H1 (cell line): ENCODE measurements at regions not wholly inside any gene's neighbourhood (a gene's known extent, or its start where the extent isn't known, plus 50 kb on each side); places are given as distances from the start of the nearest gene placed in this dataset.

ENCODE experiments used
- CTCF ChIA-PET: fragments of 300-600 bp; sonication (Branson Sonifier 250); formaldehyde crosslinking; loops from one replicate; lab custom pipeline; 2021; ENCODE audit not compliant: partially characterized antibody; lab: Charles Lee
- POLR2A ChIA-PET: fragments of 300-600 bp; sonication (Branson Sonifier 250); formaldehyde crosslinking; loops from one replicate; lab custom pipeline; 2021; ENCODE audit warnings: inconsistent platforms; ENCODE audit not compliant: partially characterized antibody; lab: Charles Lee
- DNase-seq, 2 experiments: peaks; one replicate each; pipeline versions ENCODE4 v3.0.0 to v3.0.0-alpha.2; 2010 to 2022; ENCODE audit warnings: low spot score in 2 of 2, low read depth in 1 of 2, mixed read lengths in 1 of 2
- FAIRE-seq: peaks from 2 replicates; lab custom pipeline; 2011; peaks lifted over from hg19 to GRCh38; lab: Jason Lieb, UNC
- H2AFZ ChIP-seq: 2 replicates; pipeline ENCODE4 v1.8.1; 2012; ENCODE audit warnings: low read length, inconsistent platforms
- H2AK5ac ChIP-seq: 2 replicates; pipeline ENCODE4 v1.6.1; 2013; ENCODE audit warnings: low read depth, low read length
- H2BK120ac ChIP-seq: replicated peaks from 2 replicates; pipeline ENCODE3; 2013; ENCODE audit warnings: low read depth, low read length, inconsistent platforms
- H2BK12ac ChIP-seq: 2 replicates; pipeline ENCODE4 v1.6.1; 2013; ENCODE audit warnings: low read depth, low read length
- H2BK15ac ChIP-seq: 2 replicates; pipeline ENCODE4 v1.6.1; 2013; ENCODE audit warnings: low read length
- H2BK20ac ChIP-seq: 2 replicates; pipeline ENCODE4 v1.6.1; 2013; ENCODE audit warnings: low read length
- H2BK5ac ChIP-seq: 2 replicates; pipeline ENCODE4 v1.6.1; 2013; ENCODE audit warnings: low read depth, low read length
- H3K14ac ChIP-seq: 2 replicates; pipeline ENCODE4 v1.6.1; 2013; ENCODE audit warnings: inconsistent platforms; ENCODE audit not compliant: insufficient read length
- H3K18ac ChIP-seq: 2 replicates; pipeline ENCODE4 v1.6.1; 2013; ENCODE audit warnings: low read length; ENCODE audit errors: extremely low read depth
- H3K23ac ChIP-seq: 2 replicates; pipeline ENCODE4 v1.6.1; 2013; ENCODE audit warnings: inconsistent platforms; ENCODE audit not compliant: insufficient read length
- H3K23me2 ChIP-seq: 2 replicates; pipeline ENCODE4 v1.6.1; 2013; ENCODE audit warnings: low read depth, low read length
- H3K27ac ChIP-seq: 2 replicates; pipeline ENCODE4 v1.6.1; 2011; ENCODE audit warnings: low read depth, low read length, inconsistent platforms
- H3K27me3 ChIP-seq, 4 experiments: replicated peaks in 1 of 4; 1 replicate in 1 of 4; 2 replicates in 3 of 4; pipeline versions ENCODE4 v1.6.1 to v1.8.1; 2011 to 2013; ENCODE audit warnings: low read length in 3 of 4, mild to moderate bottlenecking in 3 of 4, inconsistent platforms in 2 of 4, mixed read lengths in 2 of 4, moderate library complexity in 1 of 4; ENCODE audit not compliant: control insufficient read depth in 3 of 4, insufficient read depth in 3 of 4; ENCODE audit errors: extremely low read depth in 1 of 4
- H3K36me3 ChIP-seq, 4 experiments: 2 replicates each; pipeline versions ENCODE4 v1.6.1 to v1.8.1; 2011 to 2013; ENCODE audit warnings: mild to moderate bottlenecking in 4 of 4, low read length in 3 of 4, moderate library complexity in 2 of 4, control low read depth in 1 of 4, inconsistent platforms in 1 of 4; ENCODE audit not compliant: insufficient read depth in 4 of 4, control insufficient read depth in 2 of 4
- H3K4ac ChIP-seq: replicated peaks from 2 replicates; pipeline ENCODE3; 2013; ENCODE audit warnings: low read length, low read depth, mixed read lengths, inconsistent platforms; ENCODE audit not compliant: insufficient read length
- H3K4me1 ChIP-seq, 4 experiments: replicated peaks in 1 of 4; 1 replicate in 1 of 4; 2 replicates in 3 of 4; pipeline versions ENCODE4 v1.6.1 to v1.8.1; 2011 to 2013; ENCODE audit warnings: low read length in 3 of 4, inconsistent platforms in 2 of 4, mixed read lengths in 1 of 4; ENCODE audit not compliant: insufficient read depth in 4 of 4, control insufficient read depth in 3 of 4
- H3K4me2 ChIP-seq, 2 experiments: 2 replicates each; pipeline versions ENCODE4 v1.6.1 to v1.8.1; 2011 to 2013; ENCODE audit warnings: low read depth in 2 of 2, low read length in 2 of 2, control low read depth in 1 of 2, inconsistent platforms in 1 of 2, mild to moderate bottlenecking in 1 of 2; ENCODE audit not compliant: insufficient read depth in 1 of 2
- H3K4me3 ChIP-seq, 4 experiments: fragments of 200-600, 300-600 bp in 1 of 4; sonication (generic), shearing (Covaris generic), sonication (Bioruptor Twin) in 1 of 4; 2 replicates each; pipeline versions ENCODE4 v1.5.1 to v1.8.1; 2011 to 2016; ENCODE audit warnings: low read length in 4 of 4, low read depth in 3 of 4, control low read depth in 2 of 4, inconsistent platforms in 2 of 4, mild to moderate bottlenecking in 2 of 4, mixed read lengths in 1 of 4, moderate library complexity in 1 of 4; ENCODE audit not compliant: insufficient read depth in 2 of 4; ENCODE audit errors: extremely low read depth in 1 of 4
- H3K56ac ChIP-seq: replicated peaks from 2 replicates; pipeline ENCODE3; 2013; ENCODE audit warnings: low read depth, mild to moderate bottlenecking, mixed read lengths, low read length, inconsistent platforms; ENCODE audit not compliant: insufficient read length
- H3K79me1 ChIP-seq: 2 replicates; pipeline ENCODE4 v1.6.1; 2013; ENCODE audit warnings: low read depth, low read length, control low read depth
- H3K79me2 ChIP-seq, 2 experiments: 2 replicates each; pipeline versions ENCODE4 v1.6.1 to v1.8.1; 2012 to 2013; ENCODE audit warnings: low read length in 2 of 2, mild to moderate bottlenecking in 2 of 2, inconsistent platforms in 1 of 2; ENCODE audit not compliant: insufficient read depth in 2 of 2, control insufficient read depth in 1 of 2
- H3K9ac ChIP-seq, 4 experiments: replicated peaks in 1 of 4; 1 replicate in 1 of 4; 2 replicates in 3 of 4; pipeline versions ENCODE4 v1.6.1 to v1.8.1; 2011 to 2013; ENCODE audit warnings: low read depth in 3 of 4, low read length in 3 of 4, control low read depth in 2 of 4, mild to moderate bottlenecking in 2 of 4, moderate library complexity in 2 of 4, inconsistent platforms in 1 of 4; ENCODE audit errors: extremely low read depth in 1 of 4
- H3K9me3 ChIP-seq, 2 experiments: 2 replicates each; pipeline versions ENCODE4 v1.6.1 to v1.8.1; 2012 to 2013; ENCODE audit warnings: mild to moderate bottlenecking in 2 of 2, moderate library complexity in 2 of 2, control low read depth in 1 of 2, inconsistent platforms in 1 of 2, low read depth in 1 of 2, low read length in 1 of 2, mixed read lengths in 1 of 2; ENCODE audit not compliant: insufficient read depth in 2 of 2
- H4K20me1 ChIP-seq, 2 experiments: replicated peaks in 1 of 2; 2 replicates each; pipeline versions ENCODE3 to v1.8.1; 2011 to 2013; ENCODE audit warnings: inconsistent platforms in 2 of 2, low read length in 2 of 2, mild to moderate bottlenecking in 1 of 2; ENCODE audit not compliant: insufficient read depth in 2 of 2, control insufficient read depth in 1 of 2
- H4K5ac ChIP-seq: 2 replicates; pipeline ENCODE4 v1.6.1; 2013; ENCODE audit warnings: low read length, low read depth, mixed read lengths, inconsistent platforms; ENCODE audit not compliant: insufficient read length
- H4K8ac ChIP-seq: 2 replicates; pipeline ENCODE4 v1.8.0; 2013; ENCODE audit warnings: mild to moderate bottlenecking, moderate library complexity, low read length, inconsistent platforms; ENCODE audit not compliant: insufficient read depth; ENCODE audit errors: extremely low read depth
- H4K91ac ChIP-seq: replicated peaks from 2 replicates; pipeline ENCODE3; 2013; ENCODE audit warnings: low read length, mixed read lengths, inconsistent platforms; ENCODE audit not compliant: insufficient read length
- CBX5 ChIP-seq: fragments of 300-800, 300-1000 bp; sonication (generic); IDR thresholded peaks from 2 replicates; pipeline ENCODE4 v1.7.1; 2016; ENCODE audit warnings: antibody characterized with exemption, low read length, low read depth
- CHD2 ChIP-seq: IDR thresholded peaks from 2 replicates; pipeline ENCODE4 v1.6.1; 2012; ENCODE audit warnings: low read length, improper control_type of control experiment
- CTBP2 ChIP-seq: IDR thresholded peaks from 2 replicates; pipeline ENCODE4 v1.7.0; 2011; ENCODE audit warnings: borderline replicate concordance, mild to moderate bottlenecking, moderate library complexity, mixed read lengths, low read length; ENCODE audit not compliant: insufficient read depth, insufficient read length
- E2F6 ChIP-seq: IDR thresholded peaks from 2 replicates; pipeline ENCODE4 v1.6.1; 2012; ENCODE audit warnings: inconsistent platforms
- EP300 ChIP-seq, 2 experiments: IDR thresholded peaks; 1 replicate in 1 of 2; 2 replicates in 1 of 2; pipeline ENCODE4 v1.6.1; 2011 to 2012; ENCODE audit warnings: low read depth in 2 of 2, low read length in 2 of 2, mild to moderate bottlenecking in 2 of 2, borderline replicate concordance in 1 of 2, inconsistent platforms in 1 of 2, moderate library complexity in 1 of 2
- KDM4A ChIP-seq: IDR thresholded peaks from one replicate; pipeline ENCODE4 v1.7.1; 2012; ENCODE audit warnings: low read depth, mild to moderate bottlenecking, moderate library complexity, low read length, inconsistent platforms; ENCODE audit not compliant: severe bottlenecking
- MAFK ChIP-seq: IDR thresholded peaks from 2 replicates; pipeline ENCODE4 v1.6.1; 2012; ENCODE audit warnings: low read depth, mild to moderate bottlenecking, improper control_type of control experiment, low read length
- MAX ChIP-seq: IDR thresholded peaks from 2 replicates; pipeline ENCODE4 v1.6.1; 2012; ENCODE audit warnings: inconsistent platforms
- RAD21 ChIP-seq, 2 experiments: IDR thresholded peaks in 1 of 2; conservative IDR thresholded peaks in 1 of 2; 2 replicates each; pipeline ENCODE4 v1.6.1; 2011; ENCODE audit warnings: low read depth in 2 of 2, low read length in 2 of 2, improper control_type of control experiment in 1 of 2, inconsistent platforms in 1 of 2, mild to moderate bottlenecking in 1 of 2, moderate library complexity in 1 of 2
- SP2 ChIP-seq: IDR thresholded peaks from 2 replicates; pipeline ENCODE4 v1.6.1; 2012; ENCODE audit warnings: mild to moderate bottlenecking, low read length, inconsistent platforms
- TBP ChIP-seq: IDR thresholded peaks from 2 replicates; pipeline ENCODE4 v1.6.1; 2011; ENCODE audit warnings: low read depth, low read length, improper control_type of control experiment
- ZNF274 ChIP-seq: IDR thresholded peaks from 2 replicates; pipeline ENCODE4 v1.7.0; 2012; ENCODE audit warnings: low read length, borderline replicate concordance; ENCODE audit errors: extremely low read depth
- WGBS, 2 experiments: shearing (Covaris generic) in 1 of 2; methylation state at CpG; one replicate each; pipeline versions ENCODE4 v1.1.6 to v1.1.7; 2013 to 2015; ENCODE audit warnings: low lambda C conversion rate in 2 of 2, mixed read lengths in 2 of 2, inconsistent platforms in 1 of 2, low coverage in 1 of 2, missing lambda C conversion rate in 1 of 2; ENCODE audit not compliant: insufficient replicate concordance in 2 of 2, insufficient coverage in 1 of 2, insufficient read length in 1 of 2; ENCODE audit errors: extremely low coverage in 1 of 2, missing lambda C conversion rate in 1 of 2; 5-methylcytosine and 5-hydroxymethylcytosine counted together

GRCh38 chr2:102092535-102092934, 50.0 kb upstream of the IL1R1 start:
- no peaks in the 10 kb centered on the region for H3K79me2 ChIP-seq
- DNase-seq (no peak), FAIRE-seq (no peak)
- no peaks in the 10 kb centered on the region for H3K4me1 ChIP-seq
- no peaks in the 10 kb centered on the region for H3K23me2 ChIP-seq
- no peak overlapping the region for H2BK12ac ChIP-seq
- no peaks in the 10 kb centered on the region for H3K36me3 ChIP-seq
- H2BK20ac ChIP-seq: no peak overlapping the region
- no peak overlapping the region for H4K8ac ChIP-seq
- H3K27ac ChIP-seq: no peak overlapping the region
- no peak overlapping the region for H2AK5ac ChIP-seq
- H3K79me1 ChIP-seq: no peaks in the 10 kb centered on the region
- 90% methylated on average over 7 of the region's 7 CpGs; no CpG with 5 or more reads in 1 of the 2 experiments for WGBS, 2 experiments
- H3K56ac ChIP-seq: no peak overlapping the region
- H2AFZ ChIP-seq: no peak overlapping the region
- no peak overlapping the region for H3K4me2 ChIP-seq
- no peaks in the 10 kb centered on the region for H3K27me3 ChIP-seq
- no peaks in the 10 kb centered on the region for H3K9me3 ChIP-seq
- CTCF ChIA-PET: interaction anchor here (0.8 to 1.5 kb wide), 5 partner anchors 10 to 159 kb away, joined by 3 to 6 read pairs (median 4); partner anchors contain the start of gene IL1R1
- no peak overlapping the region for H3K18ac ChIP-seq
- H4K20me1 ChIP-seq: no peaks in the 10 kb centered on the region
- H4K5ac ChIP-seq: no peak overlapping the region
- H3K4me3 ChIP-seq: no peak overlapping the region
- H2BK15ac ChIP-seq: no peak overlapping the region
- H3K14ac ChIP-seq: no peak overlapping the region
- no peak overlapping the region for H3K4ac ChIP-seq
- no peak overlapping the region for H4K91ac ChIP-seq
- H3K23ac ChIP-seq: no peak overlapping the region
- no peak overlapping the region for H2BK5ac ChIP-seq
- POLR2A ChIA-PET: interaction anchor here (1.3 kb wide), 1 partner anchor 16 kb away, joined by 3 read pairs; no protein-coding TSS in a partner anchor
- H2BK120ac ChIP-seq: no peak overlapping the region
- H3K9ac ChIP-seq: no peak overlapping the region
- TF ChIP-seq MAX (no peak), CHD2 (no peak), CTBP2 (no peak), TBP (no peak), ZNF274 (no peak), SP2 (no peak), EP300 (IDR thresholded peaks at IDR 0.05; ENCODE audit: borderline replicate concordance in 1 of 2, low read depth in 2 of 2, low read length in 2 of 2) (no peak), RAD21 (IDR thresholded peaks at IDR 0.05 in 1 of 2, conservative IDR thresholded peaks at IDR 0.05 in 1 of 2; ENCODE audit: low read depth in 2 of 2, low read length in 2 of 2) (no peak), CBX5 (no peak), KDM4A (no peak), MAFK (no peak), E2F6 (no peak)
